ENCODE measurements at regions not wholly inside any gene's neighbourhood (a gene's known extent, or its start where the extent isn't known, plus 50 kb on each side); places are given as distances from the start of the nearest gene placed in this dataset.

DNA sequence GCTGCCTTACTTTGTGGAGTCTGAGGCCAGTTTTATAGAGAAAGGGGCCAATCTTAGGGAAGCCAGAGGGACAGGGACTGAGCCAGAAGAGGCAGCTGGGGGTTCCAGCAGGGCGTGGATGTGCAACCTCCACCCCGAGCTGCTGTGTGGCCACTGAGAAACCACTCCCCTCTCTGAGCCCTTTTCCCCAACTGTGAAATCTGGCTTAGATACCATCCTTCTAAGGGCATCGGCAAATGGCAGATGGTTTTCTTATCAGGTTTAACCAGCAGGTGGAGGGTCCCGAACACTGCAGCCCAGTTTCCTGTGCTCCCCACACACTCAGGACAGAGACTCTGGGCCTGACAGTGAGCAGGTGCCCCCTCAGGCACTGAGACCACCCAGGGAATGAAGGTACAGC, 55.8 kb upstream of the SLC6A6 start:
- DNase-seq (ENCODE audit: low spot score, unreplicated experiment), result no peak
- Mint-ChIP-seq H3K27ac (no peak overlapping the region), H3K36me3 (ENCODE audit: insufficient read depth) (no peaks in the 10 kb centered on the region), H3K27me3 (peaks cover 47% of the 10 kb centered on the region), H3K4me1 (ENCODE audit: low read depth) (peaks cover 4% of the 10 kb centered on the region), H3K4me3 (ENCODE audit: low read depth) (no peak overlapping the region), H3K9me3 (ENCODE audit: low read depth) (no peaks in the 10 kb centered on the region)
- TF ChIP-seq, protein P1, sequence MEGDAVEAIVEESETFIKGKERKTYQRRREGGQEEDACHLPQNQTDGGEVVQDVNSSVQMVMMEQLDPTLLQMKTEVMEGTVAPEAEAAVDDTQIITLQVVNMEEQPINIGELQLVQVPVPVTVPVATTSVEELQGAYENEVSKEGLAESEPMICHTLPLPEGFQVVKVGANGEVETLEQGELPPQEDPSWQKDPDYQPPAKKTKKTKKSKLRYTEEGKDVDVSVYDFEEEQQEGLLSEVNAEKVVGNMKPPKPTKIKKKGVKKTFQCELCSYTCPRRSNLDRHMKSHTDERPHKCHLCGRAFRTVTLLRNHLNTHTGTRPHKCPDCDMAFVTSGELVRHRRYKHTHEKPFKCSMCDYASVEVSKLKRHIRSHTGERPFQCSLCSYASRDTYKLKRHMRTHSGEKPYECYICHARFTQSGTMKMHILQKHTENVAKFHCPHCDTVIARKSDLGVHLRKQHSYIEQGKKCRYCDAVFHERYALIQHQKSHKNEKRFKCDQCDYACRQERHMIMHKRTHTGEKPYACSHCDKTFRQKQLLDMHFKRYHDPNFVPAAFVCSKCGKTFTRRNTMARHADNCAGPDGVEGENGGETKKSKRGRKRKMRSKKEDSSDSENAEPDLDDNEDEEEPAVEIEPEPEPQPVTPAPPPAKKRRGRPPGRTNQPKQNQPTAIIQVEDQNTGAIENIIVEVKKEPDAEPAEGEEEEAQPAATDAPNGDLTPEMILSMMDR (IDR thresholded peaks at IDR 0.05; ENCODE audit: unreplicated experiment), result no peak

DNA sequence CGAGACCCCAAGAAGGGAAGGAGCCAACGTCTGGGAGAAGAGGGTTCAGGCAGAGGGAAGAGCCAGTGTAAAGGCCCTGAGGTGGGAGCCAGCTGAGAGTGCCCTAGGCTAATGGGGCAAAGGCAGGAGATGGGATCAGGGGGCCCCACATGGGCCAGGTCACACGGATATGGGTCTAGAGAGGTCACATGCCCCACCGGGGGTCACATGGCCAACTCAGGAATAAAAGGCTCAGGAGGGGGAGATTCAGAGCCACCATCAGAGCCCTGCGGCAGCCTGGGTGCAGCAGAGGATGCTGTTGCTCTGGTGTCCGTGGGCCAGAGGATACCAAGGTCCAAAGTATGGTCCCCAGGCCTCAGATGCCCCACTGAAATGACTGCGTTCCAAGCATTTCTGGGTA, 55.3 kb upstream of the SLC6A6 start:
- H3K4me3 Mint-ChIP-seq (ENCODE audit: low read depth), result no peak overlapping the region

DNA sequence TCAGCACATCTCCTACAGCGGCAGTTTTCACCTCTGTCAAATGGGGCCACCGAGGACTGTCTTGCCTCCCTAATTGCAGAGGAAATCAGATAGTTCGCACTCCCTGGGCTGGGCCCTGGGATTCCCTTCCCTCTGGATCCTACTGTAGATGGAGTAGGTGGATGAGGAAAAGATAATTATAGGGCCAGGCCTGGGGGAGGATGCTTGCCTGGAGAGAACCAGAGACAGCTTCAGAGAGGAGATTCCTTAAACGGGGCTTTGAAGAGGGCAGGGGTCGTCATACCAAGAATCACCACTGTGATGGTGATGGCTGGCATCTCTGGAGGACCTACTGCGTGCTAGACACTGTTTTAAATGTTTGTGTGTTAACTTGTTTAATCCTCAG, 50.8 kb upstream of the SLC6A6 start:
- Mint-ChIP-seq H3K27ac (no peak overlapping the region), H3K4me1 (ENCODE audit: low read depth) (no peaks in the 10 kb centered on the region), H3K36me3 (ENCODE audit: insufficient read depth) (no peaks in the 10 kb centered on the region), H3K27me3 (peaks cover 20% of the 10 kb centered on the region), H3K9me3 (ENCODE audit: low read depth) (no peaks in the 10 kb centered on the region), H3K4me3 (ENCODE audit: low read depth) (no peak overlapping the region)
- TF ChIP-seq, protein P1 (IDR thresholded peaks at IDR 0.05; ENCODE audit: unreplicated experiment), result no peak
- DNase-seq (ENCODE audit: low spot score, unreplicated experiment), result no peak

More for the DNA sequence above, 55.3 kb upstream of the SLC6A6 start:
- Mint-ChIP-seq H3K9me3 (ENCODE audit: low read depth) (no peaks in the 10 kb centered on the region), H3K36me3 (ENCODE audit: insufficient read depth) (no peaks in the 10 kb centered on the region), H3K4me1 (ENCODE audit: low read depth) (peaks cover 4% of the 10 kb centered on the region), H3K27ac (no peak overlapping the region), H3K27me3 (peaks cover 45% of the 10 kb centered on the region)
- DNase-seq (ENCODE audit: low spot score, unreplicated experiment), result no peak
- TF ChIP-seq, protein P1 (IDR thresholded peaks at IDR 0.05; ENCODE audit: unreplicated experiment), result no peak

DNA sequence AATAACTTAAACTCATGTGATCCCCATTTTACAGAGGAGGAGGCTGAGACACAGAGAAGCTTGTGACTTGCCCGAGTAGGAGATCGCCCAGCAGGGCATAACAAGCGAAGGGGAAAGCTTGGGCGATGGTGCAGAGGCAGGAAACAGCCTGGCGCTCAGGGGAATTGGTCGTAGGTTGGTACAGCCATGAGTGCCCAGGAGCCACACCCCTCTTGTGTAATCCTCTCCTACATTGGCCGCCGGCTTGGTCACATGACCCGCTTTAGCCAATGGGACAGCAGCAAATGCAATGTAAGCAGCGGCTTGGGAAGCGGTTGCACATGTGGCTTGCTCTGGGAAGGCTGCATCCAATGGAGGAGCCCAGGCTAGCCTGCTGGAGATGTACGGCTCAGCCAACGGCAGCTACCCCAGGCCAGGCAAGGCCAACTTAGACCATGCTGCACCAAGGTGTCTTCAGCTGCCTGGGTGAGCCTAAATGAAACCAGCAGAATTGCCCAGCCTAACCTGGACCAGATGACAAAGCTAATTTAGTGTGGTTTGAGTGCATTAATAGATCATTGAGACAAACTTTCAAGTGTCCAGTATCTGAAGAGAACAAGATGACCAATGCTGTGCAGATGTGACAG, 50.3 kb upstream of the SLC6A6 start:
- no peaks in the 10 kb centered on the region for H3K36me3 Mint-ChIP-seq (ENCODE audit: insufficient read depth)
- no peak for DNase-seq (ENCODE audit: low spot score, unreplicated experiment)
- H3K4me1 Mint-ChIP-seq (ENCODE audit: low read depth), result no peaks in the 10 kb centered on the region
- no peak overlapping the region for H3K4me3 Mint-ChIP-seq (ENCODE audit: low read depth)
- H3K27ac Mint-ChIP-seq, result no peak overlapping the region
- H3K27me3 Mint-ChIP-seq, result peaks cover 16% of the 10 kb centered on the region
- TF ChIP-seq, protein P1 (IDR thresholded peaks at IDR 0.05; ENCODE audit: unreplicated experiment), result no peak
- H3K9me3 Mint-ChIP-seq (ENCODE audit: low read depth), result no peaks in the 10 kb centered on the region

Measured in progenitor cell of endocrine pancreas (in vitro differentiated cells).